Liver (tissue), 3 donors: ENCODE measurements at regions not wholly inside any gene's neighbourhood (a gene's known extent, or its start where the extent isn't known, plus 50 kb on each side); places are given as distances from the start of the nearest gene placed in this dataset.

Source experiments
- EGR1 ChIP-seq, 2 donors: IDR thresholded peaks; 2 replicates each; pipeline ENCODE4 v1.6.1; 2016 to 2018; ENCODE audit warnings: antibody characterized with exemption in 2 of 2, low read depth in 2 of 2
- GABPA ChIP-seq, 2 donors: IDR thresholded peaks in 1 of 2; conservative IDR thresholded peaks in 1 of 2; 2 replicates each; pipeline ENCODE4 v1.6.1; 2016; ENCODE audit warnings: antibody characterized with exemption in 2 of 2, mild to moderate bottlenecking in 1 of 2, moderate library complexity in 1 of 2
- HNF4G ChIP-seq: IDR thresholded peaks from 2 replicates; pipeline ENCODE4 v1.6.1; 2016; ENCODE audit warnings: antibody characterized with exemption
- JUND ChIP-seq, 2 donors: IDR thresholded peaks; 2 replicates each; pipeline ENCODE4 v1.6.1; 2016; ENCODE audit warnings: antibody characterized with exemption in 2 of 2
- MAX ChIP-seq: IDR thresholded peaks from 2 replicates; pipeline ENCODE4 v1.6.1; 2016; ENCODE audit warnings: antibody characterized with exemption
- NR2F2 ChIP-seq: IDR thresholded peaks from 2 replicates; pipeline ENCODE4 v1.6.1; 2016; ENCODE audit warnings: antibody characterized with exemption
- RAD21 ChIP-seq, 2 donors: IDR thresholded peaks; 2 replicates each; pipeline ENCODE4 v1.6.1; 2016; ENCODE audit warnings: antibody characterized with exemption in 2 of 2, mild to moderate bottlenecking in 2 of 2
- RXRA ChIP-seq, 2 donors: IDR thresholded peaks; 2 replicates each; pipeline ENCODE4 v1.6.1; 2017 to 2018; ENCODE audit warnings: antibody characterized with exemption in 2 of 2, mild to moderate bottlenecking in 1 of 2
- SP1 ChIP-seq: IDR thresholded peaks from 2 replicates; pipeline ENCODE4 v1.6.1; 2018; ENCODE audit warnings: antibody characterized with exemption, mild to moderate bottlenecking
- TAF1 ChIP-seq: conservative IDR thresholded peaks from 2 replicates; pipeline ENCODE4 v1.6.1; 2016; ENCODE audit warnings: antibody characterized with exemption, mild to moderate bottlenecking
- TF ChIP-seq, protein P1 (sequence below): fragments of 150-350 bp; IDR thresholded peaks from 2 replicates; pipeline ENCODE4 v1.5.1; 2017; ENCODE audit warnings: improper control_type of control experiment, low read depth, low read length; ENCODE audit not compliant: missing input control
- TF ChIP-seq, protein P2 (sequence below): IDR thresholded peaks from 2 replicates; pipeline ENCODE4 v1.6.1; 2016; ENCODE audit warnings: antibody characterized with exemption, mild to moderate bottlenecking
- TF ChIP-seq, protein P3 (sequence below): IDR thresholded peaks from 2 replicates; pipeline ENCODE4 v1.6.1; 2016; ENCODE audit warnings: antibody characterized with exemption
- TF ChIP-seq, protein P4 (sequence below): IDR thresholded peaks from 2 replicates; pipeline ENCODE4 v1.6.1; 2016; ENCODE audit warnings: antibody characterized with exemption
- donor health status: healthy.
- donor health status: healthy.

- TF ChIP-seq, protein P1, sequence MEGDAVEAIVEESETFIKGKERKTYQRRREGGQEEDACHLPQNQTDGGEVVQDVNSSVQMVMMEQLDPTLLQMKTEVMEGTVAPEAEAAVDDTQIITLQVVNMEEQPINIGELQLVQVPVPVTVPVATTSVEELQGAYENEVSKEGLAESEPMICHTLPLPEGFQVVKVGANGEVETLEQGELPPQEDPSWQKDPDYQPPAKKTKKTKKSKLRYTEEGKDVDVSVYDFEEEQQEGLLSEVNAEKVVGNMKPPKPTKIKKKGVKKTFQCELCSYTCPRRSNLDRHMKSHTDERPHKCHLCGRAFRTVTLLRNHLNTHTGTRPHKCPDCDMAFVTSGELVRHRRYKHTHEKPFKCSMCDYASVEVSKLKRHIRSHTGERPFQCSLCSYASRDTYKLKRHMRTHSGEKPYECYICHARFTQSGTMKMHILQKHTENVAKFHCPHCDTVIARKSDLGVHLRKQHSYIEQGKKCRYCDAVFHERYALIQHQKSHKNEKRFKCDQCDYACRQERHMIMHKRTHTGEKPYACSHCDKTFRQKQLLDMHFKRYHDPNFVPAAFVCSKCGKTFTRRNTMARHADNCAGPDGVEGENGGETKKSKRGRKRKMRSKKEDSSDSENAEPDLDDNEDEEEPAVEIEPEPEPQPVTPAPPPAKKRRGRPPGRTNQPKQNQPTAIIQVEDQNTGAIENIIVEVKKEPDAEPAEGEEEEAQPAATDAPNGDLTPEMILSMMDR: no peak
- TF ChIP-seq NR2F2: no peak
- TF ChIP-seq, protein P2, sequence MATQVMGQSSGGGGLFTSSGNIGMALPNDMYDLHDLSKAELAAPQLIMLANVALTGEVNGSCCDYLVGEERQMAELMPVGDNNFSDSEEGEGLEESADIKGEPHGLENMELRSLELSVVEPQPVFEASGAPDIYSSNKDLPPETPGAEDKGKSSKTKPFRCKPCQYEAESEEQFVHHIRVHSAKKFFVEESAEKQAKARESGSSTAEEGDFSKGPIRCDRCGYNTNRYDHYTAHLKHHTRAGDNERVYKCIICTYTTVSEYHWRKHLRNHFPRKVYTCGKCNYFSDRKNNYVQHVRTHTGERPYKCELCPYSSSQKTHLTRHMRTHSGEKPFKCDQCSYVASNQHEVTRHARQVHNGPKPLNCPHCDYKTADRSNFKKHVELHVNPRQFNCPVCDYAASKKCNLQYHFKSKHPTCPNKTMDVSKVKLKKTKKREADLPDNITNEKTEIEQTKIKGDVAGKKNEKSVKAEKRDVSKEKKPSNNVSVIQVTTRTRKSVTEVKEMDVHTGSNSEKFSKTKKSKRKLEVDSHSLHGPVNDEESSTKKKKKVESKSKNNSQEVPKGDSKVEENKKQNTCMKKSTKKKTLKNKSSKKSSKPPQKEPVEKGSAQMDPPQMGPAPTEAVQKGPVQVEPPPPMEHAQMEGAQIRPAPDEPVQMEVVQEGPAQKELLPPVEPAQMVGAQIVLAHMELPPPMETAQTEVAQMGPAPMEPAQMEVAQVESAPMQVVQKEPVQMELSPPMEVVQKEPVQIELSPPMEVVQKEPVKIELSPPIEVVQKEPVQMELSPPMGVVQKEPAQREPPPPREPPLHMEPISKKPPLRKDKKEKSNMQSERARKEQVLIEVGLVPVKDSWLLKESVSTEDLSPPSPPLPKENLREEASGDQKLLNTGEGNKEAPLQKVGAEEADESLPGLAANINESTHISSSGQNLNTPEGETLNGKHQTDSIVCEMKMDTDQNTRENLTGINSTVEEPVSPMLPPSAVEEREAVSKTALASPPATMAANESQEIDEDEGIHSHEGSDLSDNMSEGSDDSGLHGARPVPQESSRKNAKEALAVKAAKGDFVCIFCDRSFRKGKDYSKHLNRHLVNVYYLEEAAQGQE: no peak
- TF ChIP-seq, protein P3, sequence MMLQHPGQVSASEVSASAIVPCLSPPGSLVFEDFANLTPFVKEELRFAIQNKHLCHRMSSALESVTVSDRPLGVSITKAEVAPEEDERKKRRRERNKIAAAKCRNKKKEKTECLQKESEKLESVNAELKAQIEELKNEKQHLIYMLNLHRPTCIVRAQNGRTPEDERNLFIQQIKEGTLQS: no peak
- TF ChIP-seq TAF1: no peak
- no peak for TF ChIP-seq JUND (IDR thresholded peaks at IDR 0.05)
- no peak for TF ChIP-seq GABPA (IDR thresholded peaks at IDR 0.05 in 1 of 2, conservative IDR thresholded peaks at IDR 0.05 in 1 of 2)
- TF ChIP-seq SP1: no peak
- no peak for TF ChIP-seq MAX
- TF ChIP-seq HNF4G: no peak
- no peak for TF ChIP-seq RAD21 (IDR thresholded peaks at IDR 0.05)
- TF ChIP-seq RXRA (IDR thresholded peaks at IDR 0.05): no peak
- no peak for TF ChIP-seq EGR1 (IDR thresholded peaks at IDR 0.05; ENCODE audit: low read depth in 2 of 2)
- TF ChIP-seq, protein P4, sequence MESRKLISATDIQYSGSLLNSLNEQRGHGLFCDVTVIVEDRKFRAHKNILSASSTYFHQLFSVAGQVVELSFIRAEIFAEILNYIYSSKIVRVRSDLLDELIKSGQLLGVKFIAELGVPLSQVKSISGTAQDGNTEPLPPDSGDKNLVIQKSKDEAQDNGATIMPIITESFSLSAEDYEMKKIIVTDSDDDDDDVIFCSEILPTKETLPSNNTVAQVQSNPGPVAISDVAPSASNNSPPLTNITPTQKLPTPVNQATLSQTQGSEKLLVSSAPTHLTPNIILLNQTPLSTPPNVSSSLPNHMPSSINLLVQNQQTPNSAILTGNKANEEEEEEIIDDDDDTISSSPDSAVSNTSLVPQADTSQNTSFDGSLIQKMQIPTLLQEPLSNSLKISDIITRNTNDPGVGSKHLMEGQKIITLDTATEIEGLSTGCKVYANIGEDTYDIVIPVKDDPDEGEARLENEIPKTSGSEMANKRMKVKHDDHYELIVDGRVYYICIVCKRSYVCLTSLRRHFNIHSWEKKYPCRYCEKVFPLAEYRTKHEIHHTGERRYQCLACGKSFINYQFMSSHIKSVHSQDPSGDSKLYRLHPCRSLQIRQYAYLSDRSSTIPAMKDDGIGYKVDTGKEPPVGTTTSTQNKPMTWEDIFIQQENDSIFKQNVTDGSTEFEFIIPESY: no peak
Measured at GRCh38 chr19:28963486-28964250, 249.3 kb downstream of the UQCRFS1 start.
